Left lobe of liver (tissue), 2 donors: ENCODE measurements at regions not wholly inside any gene's neighbourhood (a gene's known extent, or its start where the extent isn't known, plus 50 kb on each side); places are given as distances from the start of the nearest gene placed in this dataset.

Experiments used
- ATAC-seq: fragments of 200-7000 bp; cut with Tn5 transposase; one replicate; pipeline ENCODE4 v1.9.1; 2020; ENCODE audit warnings: mild to moderate bottlenecking, moderate library complexity
- DNase-seq: peaks from one replicate; pipeline ENCODE4 v3.0.0-alpha.2; 2020; ENCODE audit warnings: low spot score
- donor health status: DM: no; HTN: no; CAD: no; lungs with moderate emphysema.
- donor health status: DM: no; HTN: yes; CAD: no.

DNA sequence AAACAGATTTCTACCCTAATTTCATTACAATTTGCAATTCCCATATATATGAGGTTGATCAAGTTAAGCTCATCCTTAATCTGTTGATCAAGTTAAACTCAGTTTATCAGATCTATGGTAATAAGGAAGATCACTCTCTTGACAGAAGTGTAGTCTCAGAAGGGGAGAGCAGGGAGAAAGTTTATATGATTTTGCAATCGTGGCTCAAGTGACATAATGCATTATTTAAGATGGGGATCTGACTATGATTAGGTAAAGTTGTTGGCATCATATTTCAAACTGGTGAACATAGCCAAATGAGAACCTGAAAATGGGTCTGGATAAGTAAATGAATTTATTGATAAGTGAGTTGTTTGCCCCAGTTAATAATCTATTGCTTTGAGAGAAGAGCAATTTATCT lies 995.3 kb downstream of the OTOL1 start:
- no peak for DNase-seq
- ATAC-seq = no peak

DNA sequence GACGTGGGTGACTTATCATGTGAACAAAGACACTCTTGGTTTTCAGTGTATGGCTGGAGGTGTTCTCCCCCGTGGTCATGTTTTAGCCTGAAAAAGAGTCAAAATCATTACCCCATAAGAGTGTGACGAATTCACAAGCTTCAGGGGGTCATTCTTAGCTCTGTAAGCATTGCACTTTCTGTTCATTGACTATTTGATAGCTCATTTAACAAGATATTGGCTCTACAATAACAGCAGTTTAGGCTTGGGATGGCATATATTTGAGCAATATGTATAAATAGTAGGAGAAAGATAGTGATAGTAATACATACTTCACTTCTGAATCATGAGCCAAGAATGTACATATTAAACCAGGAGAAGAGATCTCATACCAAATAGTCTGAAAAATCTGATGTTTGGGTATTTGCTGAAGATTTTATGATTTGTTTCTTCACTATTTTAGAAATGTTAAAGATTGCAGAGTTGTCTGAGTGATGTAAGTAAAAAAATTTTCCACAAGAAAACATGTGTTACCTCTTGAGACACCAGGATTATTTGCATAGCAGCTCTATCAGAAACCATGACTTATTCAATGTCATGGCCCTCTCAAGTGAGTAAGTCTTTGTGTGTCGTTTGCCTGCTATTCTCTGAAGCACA lies 996.0 kb downstream of the OTOL1 start:
- no peak for ATAC-seq
- DNase-seq = no peak

GRCh38 chr3:162498626-162499025 lies 1002.0 kb downstream of the OTOL1 start:
- ATAC-seq = no peak
- no peak for DNase-seq

DNA sequence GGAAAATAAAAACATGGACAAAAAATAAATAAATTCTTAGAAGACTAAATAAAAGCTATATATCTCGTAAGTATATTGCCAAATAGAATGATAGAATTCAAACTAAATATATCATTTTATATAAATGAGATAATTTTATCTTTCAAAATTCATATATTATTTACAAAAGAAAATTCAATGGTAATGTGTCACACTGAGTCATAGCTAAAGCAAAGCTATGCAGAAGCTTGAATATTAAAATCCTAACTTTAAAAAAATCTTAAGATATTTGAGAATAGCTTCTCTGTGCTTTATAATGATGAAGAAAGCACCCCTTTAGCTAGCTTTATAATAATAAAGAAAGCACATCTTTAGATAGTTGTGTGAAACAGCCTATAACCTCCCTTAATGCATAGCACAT lies 1010.8 kb downstream of the OTOL1 start:
- ATAC-seq = no peak

GRCh38 chr3:162512488-162512887 lies 1015.9 kb downstream of the OTOL1 start:
- no peak for ATAC-seq
- no peak for DNase-seq

More for the DNA sequence above, 1010.8 kb downstream of the OTOL1 start:
- no peak for DNase-seq

DNA sequence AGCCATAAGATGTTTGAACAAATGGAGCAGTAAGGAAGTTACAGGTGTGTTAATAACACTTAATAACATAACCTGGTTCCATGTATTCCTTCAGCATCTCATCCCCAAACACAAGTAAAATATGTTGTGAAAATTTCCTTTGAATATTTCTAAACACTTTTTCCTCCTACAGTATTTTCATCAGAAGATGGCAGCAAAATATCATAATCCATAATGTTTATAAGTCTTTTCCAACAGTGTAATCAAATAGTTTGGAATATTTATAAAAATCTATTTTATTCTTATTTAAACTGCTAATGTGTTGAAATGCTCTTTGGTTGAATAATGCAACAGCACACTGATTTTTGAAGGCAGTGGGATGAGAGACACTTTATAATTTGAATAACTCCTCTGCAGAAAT lies 1020.5 kb downstream of the OTOL1 start:
- ATAC-seq (no peak), DNase-seq (no peak)

DNA sequence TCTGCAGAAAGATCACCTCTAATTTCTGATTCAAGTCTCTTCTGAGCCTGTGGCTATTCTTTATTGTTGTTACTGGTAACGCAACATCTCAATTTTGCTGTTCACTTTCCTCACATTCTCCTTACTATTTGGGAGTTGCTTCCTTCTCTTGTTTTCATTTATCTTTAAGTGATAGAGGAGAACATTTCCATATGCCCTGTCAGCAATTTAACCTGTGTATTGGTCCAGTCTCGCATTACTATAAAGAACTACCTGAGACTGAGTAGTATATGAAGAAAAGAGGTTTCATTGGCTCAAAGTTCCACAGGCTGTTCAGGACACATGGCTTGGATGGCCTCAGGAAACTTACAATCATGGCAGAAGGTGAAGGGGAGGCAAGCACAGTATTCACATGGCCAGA lies 1025.1 kb downstream of the OTOL1 start:
- DNase-seq (no peak), ATAC-seq (no peak)

- ATAC-seq = no peak
- no peak for DNase-seq
Measured at GRCh38 chr3:162525066-162525742, 1028.6 kb downstream of the OTOL1 start.

DNA sequence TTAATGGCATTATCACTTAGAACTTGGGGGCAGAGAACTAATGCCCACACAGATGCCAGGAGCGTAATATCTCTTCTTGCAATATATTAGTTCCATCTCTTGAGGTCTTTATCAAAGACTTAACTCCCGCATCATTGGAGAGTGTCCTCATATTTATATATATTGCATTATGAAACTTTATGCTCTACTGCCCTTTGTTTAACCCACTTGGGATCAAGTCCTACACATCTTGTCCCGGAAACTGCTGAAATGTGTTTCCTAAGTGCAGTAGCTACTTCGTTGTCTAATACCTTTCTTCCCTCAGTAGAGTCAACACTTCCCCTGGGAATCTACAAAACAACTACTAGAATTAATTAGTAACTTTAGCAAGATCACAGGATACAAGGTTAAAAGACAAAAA lies 1029.2 kb downstream of the OTOL1 start:
- ATAC-seq (no peak), DNase-seq (no peak)

GRCh38 chr3:162534431-162534830 lies 1037.8 kb downstream of the OTOL1 start:
- no peak for ATAC-seq
- DNase-seq = no peak

GRCh38 chr3:162538491-162538890 lies 1041.9 kb downstream of the OTOL1 start:
- no peak for DNase-seq
- no peak for ATAC-seq

- ATAC-seq = no peak
- DNase-seq = no peak
Measured at GRCh38 chr3:162538906-162539305, 1042.3 kb downstream of the OTOL1 start.

DNA sequence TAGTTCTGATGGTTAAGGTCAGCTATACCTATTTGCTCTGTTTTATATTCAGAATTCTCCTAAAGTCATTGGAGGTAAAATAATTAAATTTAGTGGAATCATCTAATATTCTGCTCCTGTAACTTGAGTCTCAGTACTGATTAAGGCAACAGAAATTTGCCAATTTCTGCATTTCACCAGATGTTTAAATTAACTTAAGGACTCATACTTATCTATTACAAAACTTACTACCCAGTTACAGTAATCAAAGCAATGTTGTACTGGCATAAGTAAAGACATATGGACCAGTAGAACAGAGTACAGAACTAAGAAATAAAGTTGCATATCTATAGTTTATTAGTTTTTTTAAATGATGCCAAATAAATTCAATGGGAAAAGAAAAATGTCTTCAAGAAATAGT lies 1043.8 kb downstream of the OTOL1 start:
- ATAC-seq = no peak
- no peak for DNase-seq

DNA sequence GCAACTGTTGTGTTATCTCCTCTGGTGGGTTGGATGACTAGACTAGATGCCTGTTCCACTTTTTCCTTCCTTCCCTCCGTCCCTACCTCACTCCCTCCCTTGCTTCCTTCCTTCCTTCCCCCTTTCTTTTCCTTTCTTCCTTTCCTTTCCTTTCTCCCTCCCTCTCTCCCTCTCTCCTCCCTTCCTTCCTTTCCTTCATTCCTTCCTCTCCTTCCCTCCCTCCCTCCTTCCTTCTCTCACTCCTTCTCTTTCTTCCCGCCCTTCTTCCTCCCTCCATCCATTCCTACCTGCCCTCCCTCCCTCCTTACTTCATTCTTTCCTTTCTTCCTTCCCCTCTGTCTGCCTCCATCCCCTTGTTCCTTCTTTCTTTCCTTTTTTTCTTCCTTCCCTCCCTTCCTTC lies 1045.3 kb downstream of the OTOL1 start:
- no peak for ATAC-seq
- no peak for DNase-seq

DNA sequence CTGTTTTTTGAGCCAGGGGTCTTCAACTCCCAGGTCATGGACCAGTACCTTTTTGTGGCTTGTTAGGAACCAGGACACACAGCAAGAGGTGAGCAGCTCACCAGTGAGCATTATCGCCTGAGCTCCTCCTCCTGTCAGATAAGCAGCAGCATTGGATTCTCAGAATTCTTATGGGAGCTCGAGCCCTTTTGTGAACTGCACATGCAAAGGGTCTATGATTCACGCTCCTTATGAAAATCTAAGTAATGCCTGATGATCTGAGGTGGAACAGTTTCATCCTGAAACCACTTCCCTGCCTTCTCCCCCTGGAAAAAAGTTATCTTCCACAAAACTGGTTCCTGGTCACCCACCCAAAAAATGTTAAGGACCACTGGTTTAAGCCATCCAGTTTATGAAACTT lies 1047.6 kb downstream of the OTOL1 start:
- no peak for ATAC-seq
- DNase-seq = no peak

DNA sequence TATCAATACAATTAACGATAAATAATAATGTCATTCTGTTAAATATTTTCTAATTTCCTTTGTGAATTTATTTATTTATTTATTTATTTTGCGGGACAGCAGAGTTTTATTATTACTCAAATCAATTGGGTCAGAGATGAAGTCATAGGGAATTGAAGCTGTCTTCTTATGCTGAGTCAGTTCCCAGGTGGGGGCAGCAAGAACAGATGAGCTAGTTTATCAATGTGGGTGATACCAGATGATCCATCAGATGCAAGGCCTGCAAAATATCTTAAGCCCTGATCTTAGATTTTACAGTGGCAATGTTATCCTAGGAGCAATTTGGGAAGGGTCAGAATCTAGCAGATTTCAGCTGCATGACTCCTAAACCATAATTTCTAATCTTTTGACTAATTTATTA lies 1050.3 kb downstream of the OTOL1 start:
- no peak for ATAC-seq

GRCh38 chr3:162547321-162547720 lies 1050.7 kb downstream of the OTOL1 start:
- ATAC-seq = no peak
- no peak for DNase-seq

More for the DNA sequence above, 1050.3 kb downstream of the OTOL1 start:
- no peak for DNase-seq

DNA sequence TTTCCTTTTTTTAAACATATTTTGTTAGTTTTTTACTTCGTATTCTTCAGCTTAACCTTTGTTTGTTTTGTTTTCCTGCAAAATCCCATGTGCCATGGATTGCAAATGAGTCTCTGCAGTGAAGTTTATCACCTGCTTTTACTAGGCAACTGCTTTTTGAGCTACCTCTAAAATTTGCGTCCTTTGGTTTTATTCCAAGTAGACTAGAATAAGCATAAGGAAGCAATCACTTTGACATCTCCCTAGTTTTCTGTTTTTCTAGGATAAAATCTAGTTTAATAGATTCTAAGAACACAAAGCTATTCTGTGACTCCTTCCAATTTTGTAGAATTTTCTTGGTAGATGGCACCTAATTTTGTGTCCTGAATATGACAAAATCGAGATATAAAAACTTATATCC lies 1059.2 kb downstream of the OTOL1 start:
- ATAC-seq (no peak), DNase-seq (no peak)

GRCh38 chr3:162558016-162558415 lies 1061.4 kb downstream of the OTOL1 start:
- ATAC-seq = no peak
- no peak for DNase-seq

DNA sequence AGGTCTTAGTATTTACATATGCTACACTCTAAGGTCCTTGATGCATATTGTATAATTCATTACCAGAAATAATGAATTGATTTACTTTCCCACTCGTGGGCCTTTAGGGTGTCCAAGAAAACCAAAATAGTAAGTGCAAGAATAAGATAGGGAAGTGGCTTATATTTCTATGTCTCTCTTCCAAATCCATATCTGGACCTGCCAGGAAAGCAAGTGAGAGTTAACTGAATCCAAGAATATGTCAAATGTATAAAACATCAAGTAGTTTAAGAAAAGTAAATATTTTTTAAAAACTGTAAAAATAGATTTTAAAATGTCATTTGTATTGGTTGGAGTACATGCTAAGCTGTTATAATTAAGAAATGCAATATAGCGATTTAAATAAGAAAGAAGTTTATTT lies 1072.1 kb downstream of the OTOL1 start:
- ATAC-seq (no peak), DNase-seq (no peak)

GRCh38 chr3:162569314-162569713 lies 1072.7 kb downstream of the OTOL1 start:
- DNase-seq = no peak
- no peak for ATAC-seq

GRCh38 chr3:162584986-162585385 lies 1088.4 kb downstream of the OTOL1 start:
- DNase-seq (no peak), ATAC-seq (no peak)

DNA sequence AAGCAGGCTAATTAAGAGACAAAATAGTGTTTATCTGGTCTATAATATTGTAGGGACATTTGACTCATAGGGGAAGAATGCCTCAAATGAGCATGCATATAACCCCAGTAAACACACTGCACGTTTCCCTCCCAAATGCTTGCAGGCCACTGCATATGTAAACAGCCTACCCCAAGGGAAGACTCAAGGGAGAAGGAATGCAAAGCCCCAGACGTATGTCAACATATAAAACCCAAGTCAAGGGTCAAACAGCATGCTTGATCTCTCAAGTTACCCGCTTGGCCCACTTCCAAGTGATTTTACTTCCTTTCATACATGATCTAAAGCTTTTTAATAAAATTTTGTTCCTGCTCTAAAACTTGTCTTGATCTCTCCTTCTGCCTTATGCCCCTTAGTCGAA lies 1090.0 kb downstream of the OTOL1 start:
- DNase-seq (no peak), ATAC-seq (no peak)
